ENCODE measurements at regions not wholly inside any gene's neighbourhood (a gene's known extent, or its start where the extent isn't known, plus 50 kb on each side); places are given as distances from the start of the nearest gene placed in this dataset.

DNA sequence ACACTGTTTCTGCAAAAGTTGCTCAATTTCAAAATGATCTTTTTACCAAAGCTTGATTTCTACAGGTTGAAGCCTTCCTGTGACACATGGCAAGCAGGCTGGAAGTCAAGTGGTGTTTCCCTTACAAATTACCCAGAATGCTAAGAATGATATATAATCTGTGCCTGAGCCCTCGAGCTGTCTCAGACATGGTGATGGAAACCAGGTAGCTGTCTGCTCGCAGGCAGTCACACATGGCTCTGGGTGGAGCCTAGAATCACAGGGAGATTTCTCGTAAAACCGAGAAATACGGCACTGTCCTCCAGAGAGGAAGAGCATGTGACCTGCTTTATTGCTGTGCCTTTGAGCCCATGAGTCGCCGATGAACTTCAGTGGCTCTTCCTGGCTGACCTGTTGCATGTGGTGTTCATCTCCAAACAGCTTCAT lies 392.9 kb downstream of the ZNF521 start:
- TF ChIP-seq, protein P1, sequence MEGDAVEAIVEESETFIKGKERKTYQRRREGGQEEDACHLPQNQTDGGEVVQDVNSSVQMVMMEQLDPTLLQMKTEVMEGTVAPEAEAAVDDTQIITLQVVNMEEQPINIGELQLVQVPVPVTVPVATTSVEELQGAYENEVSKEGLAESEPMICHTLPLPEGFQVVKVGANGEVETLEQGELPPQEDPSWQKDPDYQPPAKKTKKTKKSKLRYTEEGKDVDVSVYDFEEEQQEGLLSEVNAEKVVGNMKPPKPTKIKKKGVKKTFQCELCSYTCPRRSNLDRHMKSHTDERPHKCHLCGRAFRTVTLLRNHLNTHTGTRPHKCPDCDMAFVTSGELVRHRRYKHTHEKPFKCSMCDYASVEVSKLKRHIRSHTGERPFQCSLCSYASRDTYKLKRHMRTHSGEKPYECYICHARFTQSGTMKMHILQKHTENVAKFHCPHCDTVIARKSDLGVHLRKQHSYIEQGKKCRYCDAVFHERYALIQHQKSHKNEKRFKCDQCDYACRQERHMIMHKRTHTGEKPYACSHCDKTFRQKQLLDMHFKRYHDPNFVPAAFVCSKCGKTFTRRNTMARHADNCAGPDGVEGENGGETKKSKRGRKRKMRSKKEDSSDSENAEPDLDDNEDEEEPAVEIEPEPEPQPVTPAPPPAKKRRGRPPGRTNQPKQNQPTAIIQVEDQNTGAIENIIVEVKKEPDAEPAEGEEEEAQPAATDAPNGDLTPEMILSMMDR (conservative IDR thresholded peaks at IDR 0.05; ENCODE audit: low read length), result no peak
- no peak for TF ChIP-seq EZH2phosphoT487 (IDR thresholded peaks at IDR 0.05; ENCODE audit: borderline replicate concordance)

Data from Loucy (cell line).